GM21528 (cell line): ENCODE measurements at regions not wholly inside any gene's neighbourhood (a gene's known extent, or its start where the extent isn't known, plus 50 kb on each side); places are given as distances from the start of the nearest gene placed in this dataset.
"Not testable (repeated sequence)": the region's sequence is repeated elsewhere in the genome, so short reads cannot be mapped to it uniquely, and the experiment has no call there.

Source experiments
- ATAC-seq: cut with Tn5 transposase; IDR thresholded peaks from one replicate; pipeline ENCODE4 v1.9.1; 2021; ENCODE audit warnings: mild to moderate bottlenecking, moderate library complexity; ENCODE audit not compliant: unreplicated experiment, low FRiP score

DNA sequence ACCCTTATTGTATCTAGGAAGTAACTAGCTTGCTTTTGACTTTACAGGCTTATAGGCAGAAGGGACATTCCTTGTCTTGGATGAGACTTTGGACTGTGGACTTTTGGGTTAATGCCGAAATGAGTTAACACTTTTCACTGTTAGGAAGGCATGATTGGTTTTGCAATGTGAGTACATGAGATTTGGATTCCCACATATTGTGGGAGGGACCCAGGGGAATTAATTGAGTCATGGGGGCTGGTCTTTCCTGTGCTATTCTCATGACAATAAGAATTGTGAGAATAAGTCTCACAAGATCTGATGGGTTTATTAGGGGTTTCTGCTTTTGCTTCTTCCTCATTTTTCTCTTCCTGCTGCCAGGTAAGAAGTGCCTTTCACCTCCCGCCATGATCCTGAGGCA lies 417.5 kb downstream of the HINT1 start:
- no peak for ATAC-seq

DNA sequence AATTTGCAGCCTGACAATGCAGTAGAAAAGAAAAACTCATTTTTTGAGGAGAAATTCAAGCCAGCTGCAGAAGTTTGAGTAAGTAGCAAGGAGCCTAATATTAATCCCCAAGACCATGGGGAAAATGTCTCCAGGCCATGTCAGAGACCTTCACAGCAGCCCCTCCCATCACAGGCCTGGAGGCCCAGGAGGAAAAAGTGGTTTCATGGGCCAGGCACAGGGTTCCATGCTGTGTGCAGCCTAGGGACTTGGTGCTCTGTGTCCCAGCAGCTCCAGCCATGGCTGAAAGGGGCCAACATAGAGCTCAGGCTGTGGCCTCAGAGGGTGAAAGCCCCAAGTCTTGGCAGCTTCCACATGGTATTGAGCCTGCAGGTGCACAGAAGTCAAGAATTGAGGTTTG lies 418.4 kb downstream of the HINT1 start:
- ATAC-seq = not testable (repeated sequence)

DNA sequence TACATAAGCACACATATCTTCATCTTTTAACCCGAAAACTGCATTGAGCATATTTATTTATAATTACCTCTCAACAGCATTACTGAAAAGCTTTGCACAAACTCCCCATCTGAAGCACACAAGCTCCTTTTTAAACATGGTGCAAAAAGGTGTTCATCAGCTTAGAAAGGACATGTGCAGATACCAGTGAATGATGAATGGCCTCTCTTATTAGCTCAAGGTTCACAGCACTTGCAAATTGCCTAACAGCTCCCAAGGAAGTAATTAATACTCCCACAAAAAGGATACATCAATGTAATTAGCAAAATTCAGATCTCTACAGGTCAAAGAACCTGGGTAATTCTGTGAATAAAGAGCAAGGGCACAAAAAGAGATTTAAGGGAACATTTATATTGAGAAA lies 422.0 kb downstream of the HINT1 start:
- ATAC-seq = no peak

- ATAC-seq = no peak
Measured at GRCh38 chr5:130740047-130740569, 424.9 kb downstream of the HINT1 start.

GRCh38 chr5:130731839-130732238 lies 433.2 kb downstream of the HINT1 start:
- ATAC-seq = no peak

GRCh38 chr5:130729541-130729940 lies 435.5 kb downstream of the HINT1 start:
- ATAC-seq = no peak

DNA sequence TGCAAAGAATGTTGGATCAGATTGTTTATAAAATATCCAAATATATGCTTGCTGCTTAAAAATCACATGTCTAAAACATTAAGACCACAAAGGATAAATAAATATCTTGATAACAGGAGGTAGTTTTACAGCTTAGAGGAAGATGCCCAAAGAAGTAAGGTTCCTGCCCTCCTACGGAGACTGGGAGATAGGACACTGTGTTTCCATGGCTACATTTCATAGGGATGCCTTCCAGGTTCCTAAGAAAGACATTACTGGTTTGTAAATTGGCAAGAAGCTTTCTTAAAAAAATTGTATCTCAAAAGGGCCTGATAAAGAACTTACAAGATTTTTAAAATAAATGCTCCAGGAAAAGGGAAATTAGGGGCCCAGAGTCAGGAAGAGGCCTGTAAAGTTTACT lies 437.2 kb downstream of the HINT1 start:
- no peak for ATAC-seq

DNA sequence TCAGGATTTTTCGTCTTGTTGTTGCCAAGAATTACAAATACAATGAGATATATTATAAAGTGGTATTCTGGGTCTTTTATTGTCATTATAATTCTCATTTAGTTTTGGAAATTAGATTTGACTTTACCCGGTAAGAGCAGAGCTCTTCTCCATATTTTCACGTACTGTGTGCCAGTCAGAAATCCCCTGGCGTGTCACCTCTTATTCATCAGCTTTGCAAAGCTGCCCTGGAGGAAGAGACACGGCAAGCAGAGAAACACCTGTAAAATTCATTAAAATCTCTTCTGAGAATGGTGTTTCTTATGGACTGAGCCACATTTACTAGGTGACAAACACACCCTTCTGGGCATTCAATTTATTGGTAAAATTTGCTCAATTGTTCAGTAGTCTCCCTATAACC lies 440.4 kb downstream of the HINT1 start:
- no peak for ATAC-seq

DNA sequence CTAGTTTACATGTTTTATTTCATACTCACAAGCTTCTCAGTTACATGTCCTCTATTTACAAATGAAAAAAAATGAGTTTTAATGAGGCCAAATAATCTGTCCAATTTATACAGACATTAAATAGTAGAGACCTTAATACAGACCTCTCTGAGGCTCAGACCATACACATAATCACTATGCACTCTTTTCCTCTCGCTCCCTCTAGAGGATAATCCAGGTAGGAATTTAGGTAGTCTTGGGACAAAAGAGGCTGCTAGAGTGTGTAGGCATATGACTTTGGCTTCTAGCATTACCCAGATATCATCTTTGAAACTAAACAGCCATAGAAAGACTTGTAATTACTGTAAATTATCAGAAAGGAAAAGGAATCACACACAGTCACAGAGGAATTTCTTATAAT lies 444.7 kb downstream of the HINT1 start:
- no peak for ATAC-seq

DNA sequence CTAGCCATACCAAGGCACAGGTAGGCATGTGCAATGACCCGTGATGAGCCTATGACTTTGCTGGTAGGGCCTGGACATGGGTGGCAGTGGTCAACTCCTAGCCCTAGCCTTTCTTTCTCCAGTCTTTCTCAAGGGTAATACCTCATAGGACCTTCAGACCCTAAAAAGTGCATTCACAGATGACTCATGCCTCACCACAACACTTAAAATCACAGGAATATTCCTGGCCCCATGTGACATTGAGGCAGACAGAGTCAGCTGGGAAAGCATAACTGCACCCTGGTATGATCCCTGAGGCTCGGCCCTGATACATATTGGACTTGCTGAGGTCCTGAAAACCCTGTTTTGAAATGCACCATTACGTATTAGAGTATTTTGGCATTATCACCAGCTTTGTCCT lies 449.5 kb downstream of the HINT1 start:
- no peak for ATAC-seq

DNA sequence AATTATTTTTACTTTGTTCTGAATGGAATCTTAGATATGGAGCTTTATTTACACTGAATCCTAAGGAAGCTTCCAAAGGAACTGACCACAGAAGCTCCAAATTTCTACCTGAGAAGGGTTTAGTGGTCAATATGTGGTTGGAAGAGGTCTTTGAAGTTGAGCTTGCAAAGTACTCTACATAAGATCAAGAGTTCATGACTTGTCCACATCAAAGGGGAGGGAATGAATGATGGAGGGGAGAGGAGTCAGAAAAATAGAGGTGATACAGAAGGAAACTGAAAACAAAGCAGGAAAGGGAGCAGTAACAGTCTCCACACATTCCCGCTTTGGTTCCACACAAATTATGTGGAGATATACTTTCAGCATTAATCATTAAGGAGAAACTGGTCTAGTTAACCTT lies 450.9 kb downstream of the HINT1 start:
- no peak for ATAC-seq

GRCh38 chr5:130712324-130712723 lies 452.7 kb downstream of the HINT1 start:
- ATAC-seq = no peak

DNA sequence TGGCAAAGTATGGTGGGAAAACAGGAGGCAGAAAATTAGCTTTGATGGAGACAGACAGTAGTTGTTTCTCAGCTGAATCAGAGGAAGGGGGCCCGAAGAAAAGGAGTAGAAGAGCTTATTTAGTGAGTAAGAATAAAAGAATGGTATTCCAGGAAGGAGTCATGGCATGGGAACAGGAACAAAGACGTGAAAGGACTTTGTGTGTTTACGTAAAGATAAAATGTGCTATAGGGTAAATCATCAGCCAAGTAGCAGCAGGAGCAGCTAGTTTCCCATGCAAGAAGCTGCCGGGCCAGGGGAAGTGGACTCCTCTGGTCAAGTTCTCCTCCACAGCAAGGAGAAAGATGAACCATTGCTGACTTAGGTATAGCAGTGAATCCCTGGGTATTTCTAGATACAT lies 454.5 kb downstream of the HINT1 start:
- ATAC-seq = no peak

DNA sequence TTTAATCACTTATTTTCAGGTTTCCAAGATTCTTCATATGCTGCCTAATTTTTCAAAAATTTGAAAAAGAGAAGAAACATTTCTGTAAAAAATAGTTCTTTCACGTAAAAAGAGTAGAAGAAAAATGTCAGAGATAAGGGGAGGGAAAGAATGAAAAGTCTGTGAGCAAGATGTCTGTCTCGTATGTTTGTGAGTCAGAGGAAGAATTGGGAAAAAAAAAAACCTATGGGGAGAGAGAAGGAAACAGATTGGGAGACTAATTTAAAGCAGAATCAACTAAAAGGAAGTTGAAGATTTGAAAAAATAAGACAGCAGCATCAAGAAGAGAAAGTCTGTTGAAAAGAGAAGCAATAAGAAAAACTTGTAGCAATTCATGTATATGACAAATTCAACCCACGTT lies 456.3 kb downstream of the HINT1 start:
- ATAC-seq = no peak

DNA sequence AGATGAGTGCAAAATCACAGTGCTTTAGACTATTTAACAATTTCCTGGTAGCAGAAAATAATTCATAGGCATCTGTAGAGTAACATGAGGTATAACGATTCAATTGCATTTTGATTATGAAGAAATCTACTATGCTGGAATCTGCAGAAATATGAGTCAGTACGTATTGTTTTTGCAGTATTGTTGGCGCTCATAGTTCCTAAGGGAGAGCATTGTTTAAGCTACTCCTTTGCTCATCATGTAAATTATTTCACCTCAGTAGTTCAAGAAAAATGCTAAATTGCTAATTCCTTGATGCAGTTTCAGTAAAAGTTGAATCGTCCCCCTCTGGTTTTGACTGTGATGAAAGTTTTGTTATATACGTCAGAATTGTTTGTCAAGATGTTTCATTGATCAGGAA lies 458.4 kb downstream of the HINT1 start:
- no peak for ATAC-seq

GRCh38 chr5:130705368-130705767 lies 459.7 kb downstream of the HINT1 start:
- ATAC-seq = no peak

DNA sequence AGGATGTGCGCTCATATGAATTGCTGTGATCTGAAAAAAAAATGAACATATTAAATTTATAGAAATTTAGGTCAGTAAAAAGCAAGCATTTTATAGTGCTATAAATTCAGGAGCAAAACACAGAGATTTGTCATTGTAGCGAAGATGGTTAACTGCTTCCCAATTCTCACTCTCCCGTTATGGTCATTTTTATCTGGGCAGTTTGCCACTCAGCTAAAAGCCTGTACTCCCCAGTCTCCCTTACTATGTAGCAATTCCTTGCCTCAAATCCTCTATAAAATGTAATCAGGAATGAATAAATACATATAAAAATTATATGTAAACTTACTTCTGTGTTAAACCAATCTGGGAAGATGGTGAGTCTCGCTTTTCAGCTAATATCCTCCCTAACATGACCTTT lies 471.5 kb downstream of the HINT1 start:
- ATAC-seq = no peak

GRCh38 chr5:130692770-130693169 lies 472.3 kb downstream of the HINT1 start:
- no peak for ATAC-seq

- ATAC-seq = no peak
Measured at GRCh38 chr5:130689831-130690230, 475.2 kb downstream of the HINT1 start.

DNA sequence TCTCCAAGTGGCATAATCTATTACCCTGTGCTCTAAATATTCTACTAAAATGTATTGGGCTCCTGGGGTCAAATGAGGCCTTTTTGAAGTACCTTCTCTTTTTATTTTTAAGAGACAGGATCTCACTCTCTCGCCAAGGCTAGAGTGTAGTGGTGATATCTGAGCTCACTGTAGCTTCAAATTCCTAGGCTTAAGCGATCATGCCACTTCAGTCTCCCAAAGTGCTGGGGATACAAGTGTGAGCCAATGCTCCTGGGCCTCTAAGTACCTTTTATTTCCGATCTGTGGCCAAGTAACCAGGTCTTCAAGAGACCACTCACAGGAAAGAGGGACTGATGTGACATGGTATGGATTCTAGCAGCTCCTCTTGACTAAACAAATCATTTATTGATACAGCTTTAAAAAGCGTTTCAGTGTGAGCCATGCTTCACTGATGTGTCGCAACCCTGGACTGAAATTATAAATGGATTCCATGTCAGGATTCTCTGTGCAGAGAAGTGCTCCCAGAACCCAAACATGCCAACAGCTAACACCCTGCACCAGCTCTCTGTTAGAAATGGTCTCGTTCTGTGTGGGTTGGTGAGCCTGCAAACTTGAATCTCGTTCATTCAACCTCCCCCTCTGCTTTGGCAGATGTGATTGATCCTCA lies 477.8 kb downstream of the HINT1 start:
- ATAC-seq = no peak

DNA sequence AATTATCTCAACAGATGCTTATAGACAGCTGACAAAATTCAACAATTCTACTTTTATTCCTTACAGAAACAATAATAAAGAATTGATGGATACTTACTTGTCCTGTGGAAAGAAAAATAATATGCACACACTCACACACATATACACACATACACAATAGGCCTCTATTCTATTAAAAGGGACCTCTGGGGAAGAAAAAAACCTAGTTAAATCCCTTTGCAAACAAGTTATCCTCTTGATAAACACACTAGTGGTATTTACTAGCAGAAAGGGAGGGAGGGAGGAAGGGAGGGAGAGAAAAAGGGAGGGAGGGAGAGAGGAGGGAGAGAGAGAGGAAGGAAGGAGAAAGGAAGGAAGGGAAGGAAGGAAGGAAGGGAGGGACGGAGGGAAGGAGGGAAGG lies 486.4 kb downstream of the HINT1 start:
- ATAC-seq = no peak

DNA sequence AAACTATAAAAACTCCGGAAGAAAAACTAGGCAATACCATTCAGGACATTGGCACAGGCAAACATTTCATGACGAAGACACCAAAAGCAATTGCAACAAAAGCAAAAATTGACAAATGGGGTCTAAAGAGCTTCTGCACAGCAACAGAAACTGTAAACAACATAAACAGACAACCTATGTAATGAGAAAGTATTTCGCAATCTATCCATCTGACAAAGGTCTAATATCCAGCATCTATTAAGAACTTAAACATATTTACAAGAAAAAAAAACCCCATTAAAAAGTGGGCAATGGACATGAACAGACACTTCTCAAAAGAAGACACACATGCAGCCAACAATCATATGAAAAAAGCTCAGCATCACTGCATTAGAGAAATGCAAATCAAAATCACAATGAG lies 498.6 kb downstream of the HINT1 start:
- ATAC-seq = no peak

GRCh38 chr5:130652176-130652575 lies 512.9 kb downstream of the HINT1 start:
- ATAC-seq = no peak
